Spleen (tissue), 11 donors: ENCODE measurements at regions not wholly inside any gene's neighbourhood (a gene's known extent, or its start where the extent isn't known, plus 50 kb on each side); places are given as distances from the start of the nearest gene placed in this dataset.
"Not testable (repeated sequence)": the region's sequence is repeated elsewhere in the genome, so short reads cannot be mapped to it uniquely, and the experiment has no call there.

Source experiments
- DNase-seq: peaks from one replicate; pipeline ENCODE4 v3.0.0-alpha.2; 2020
- H3K27ac ChIP-seq, 8 donors: fragments of 200-600 bp; sonication (generic) in 7 of 8; 1 replicate in 4 of 8; 2 replicates in 4 of 8; pipeline versions ENCODE4 v1.5.0 to v1.8.0; 2016 to 2021; ENCODE audit warnings: inconsistent platforms in 4 of 8, mild to moderate bottlenecking in 4 of 8, moderate library complexity in 1 of 8
- H3K27me3 ChIP-seq, 7 donors: fragments of 200-600 bp; sonication (generic) in 6 of 7; replicated peaks in 1 of 7; 1 replicate in 4 of 7; 2 replicates in 3 of 7; pipeline versions ENCODE4 v1.5.0 to v1.8.0; 2016 to 2021; ENCODE audit warnings: inconsistent platforms in 3 of 7, mild to moderate bottlenecking in 1 of 7
- H3K36me3 ChIP-seq, 6 donors: fragments of 200-600 bp; sonication (generic) in 5 of 6; 1 replicate in 4 of 6; 2 replicates in 2 of 6; pipeline versions ENCODE4 v1.5.0 to v1.8.0; 2016 to 2021; ENCODE audit warnings: inconsistent platforms in 2 of 6
- H3K4me1 ChIP-seq, 6 donors: fragments of 200-600 bp; sonication (generic) in 5 of 6; 1 replicate in 3 of 6; 2 replicates in 3 of 6; pipeline versions ENCODE4 v1.5.0 to v1.8.0; 2016 to 2021; ENCODE audit warnings: inconsistent platforms in 3 of 6
- H3K4me3 ChIP-seq, 8 donors: fragments of 200-600 bp; sonication (generic) in 7 of 8; 1 replicate in 4 of 8; 2 replicates in 4 of 8; pipeline versions ENCODE4 v1.5.0 to v1.8.0; 2016 to 2021; ENCODE audit warnings: inconsistent platforms in 4 of 8, mild to moderate bottlenecking in 4 of 8, moderate library complexity in 2 of 8
- H3K9me3 ChIP-seq, 8 donors: fragments of 200-600 bp; sonication (generic) in 7 of 8; 1 replicate in 4 of 8; 2 replicates in 4 of 8; pipeline versions ENCODE4 v1.5.0 to v1.8.0; 2016 to 2021; ENCODE audit warnings: inconsistent platforms in 4 of 8
- CTCF ChIP-seq, 11 experiments: fragments of 200-600 bp in 7 of 11; fragments of 450-650 bp in 4 of 11; sonication (generic) in 4 of 11; IDR thresholded peaks in 8 of 11; conservative IDR thresholded peaks in 3 of 11; 1 replicate in 7 of 11; 2 replicates in 4 of 11; pipeline versions ENCODE4 v1.4.0 to v1.8.0; 2016 to 2021; ENCODE audit warnings: antibody characterized with exemption in 11 of 11, inconsistent platforms in 4 of 11, mild to moderate bottlenecking in 1 of 11
- POLR2A ChIP-seq, 3 donors: fragments of 450-650 bp; IDR thresholded peaks; one replicate each; pipeline ENCODE4 v1.5.1; 2017; ENCODE audit warnings: antibody characterized with exemption in 3 of 3, mild to moderate bottlenecking in 1 of 3
- POLR2AphosphoS5 ChIP-seq, 3 donors: sonication (generic); formaldehyde crosslinking; IDR thresholded peaks; one replicate each; pipeline ENCODE4 v1.5.1; 2017; ENCODE audit warnings: antibody characterized with exemption in 3 of 3
- WGBS, 5 donors: extraction: QIAGEN DNeasy Blood & Tissue Kit in 3 of 5; methylation state at CpG; one replicate each; pipeline versions ENCODE4 v1.1.5 to v1.1.7; 2013 to 2018; 5-methylcytosine and 5-hydroxymethylcytosine counted together
- intact Hi-C: fragments of 100-400 bp; cut with DNase I; formaldehyde crosslinking; loops from one replicate; pipeline ENCODE4 v1.15.0; 2023; ENCODE audit warnings: low total_unique reads
- donor health status: healthy with polysubstance abuse.
- donor health status: DM: no; HTN: no; CAD: no; lungs with moderate emphysema.
- donor health status: DM: no; HTN: no; CAD: no.
- donor health status: Bipolar disorder and iron deficiency.
- donor health status: healthy.
- donor health status: DM: no; HTN: no; CAD: no.
- donor health status: DM: yes; HTN: yes; CAD: no.

- H3K27me3 ChIP-seq: no peaks in the 10 kb centered on the region
- no peaks in the 10 kb centered on the region for H3K36me3 ChIP-seq
- H3K9me3 ChIP-seq: peaks cover 0 to 14% (median 5%) of the 10 kb centered on the region in 8 donors
- TF ChIP-seq POLR2A (IDR thresholded peaks at IDR 0.05) (no peak), POLR2AphosphoS5 (IDR thresholded peaks at IDR 0.05) (no peak), CTCF (IDR thresholded peaks at IDR 0.05 in 8 of 11, conservative IDR thresholded peaks at IDR 0.05 in 3 of 11) (no peak)
- DNase-seq: no peak
- no peak overlapping the region for H3K4me3 ChIP-seq
- no peak overlapping the region for H3K27ac ChIP-seq
- intact Hi-C loops: no loop called here
- H3K4me1 ChIP-seq: no peaks in the 10 kb centered on the region
Measured at GRCh38 chr3:167008791-167009190, 371.3 kb downstream of the ZBBX start.

- TF ChIP-seq POLR2A (IDR thresholded peaks at IDR 0.05): no peak
- no peak for TF ChIP-seq CTCF (IDR thresholded peaks at IDR 0.05 in 8 of 11, conservative IDR thresholded peaks at IDR 0.05 in 3 of 11)
- no peak for TF ChIP-seq POLR2AphosphoS5 (IDR thresholded peaks at IDR 0.05)
- Histone ChIP-seq H3K4me3 (no peak overlapping the region), H3K4me1 (no peaks in the 10 kb centered on the region), H3K9me3 (peaks cover 0 to 38% (median 20%) of the 10 kb centered on the region in 8 donors), H3K27me3 (no peaks in the 10 kb centered on the region), H3K36me3 (no peaks in the 10 kb centered on the region), H3K27ac (no peak overlapping the region)
- intact Hi-C loops: no loop called here
- WGBS, 5 donors: 87 to 89% (median 88%) methylated on average over 4 of the region's 4 CpGs
- no peak for DNase-seq
Measured at GRCh38 chr3:167001374-167001773, 378.7 kb downstream of the ZBBX start.

DNA sequence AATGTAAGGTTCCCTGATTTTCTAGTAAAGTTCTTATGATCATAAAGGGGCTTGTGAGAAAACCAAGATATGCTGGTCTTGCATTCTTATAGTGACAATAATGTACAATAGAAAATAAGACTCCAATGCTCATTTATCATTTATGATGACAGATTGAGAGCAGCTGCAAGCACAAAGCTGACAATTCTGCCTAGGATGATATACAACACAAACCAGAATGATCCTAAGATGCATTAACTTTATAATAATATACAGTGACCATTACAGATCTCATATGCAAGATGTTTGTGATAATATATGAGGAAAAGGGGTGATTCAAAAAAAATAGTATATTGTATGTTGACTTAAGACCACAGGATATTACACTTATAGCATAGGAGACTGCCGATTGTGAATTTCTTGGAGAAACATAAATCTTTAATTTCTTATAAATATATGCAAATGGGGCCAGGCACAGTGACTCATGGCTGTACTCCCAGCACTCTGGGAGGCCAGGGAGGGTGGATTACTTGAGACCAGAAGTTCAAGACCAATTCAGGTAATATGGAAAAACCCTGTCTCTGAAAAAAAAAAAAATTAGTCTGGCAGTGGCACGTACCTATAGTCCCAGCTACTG, 387.0 kb downstream of the ZBBX start:
- TF ChIP-seq POLR2AphosphoS5 (IDR thresholded peaks at IDR 0.05) (no peak), POLR2A (IDR thresholded peaks at IDR 0.05) (no peak), CTCF (IDR thresholded peaks at IDR 0.05 in 8 of 11, conservative IDR thresholded peaks at IDR 0.05 in 3 of 11) (no peak)
- intact Hi-C loops: no loop called here

GRCh38 chr3:166986000-166986399, 394.1 kb downstream of the ZBBX start:
- TF ChIP-seq POLR2AphosphoS5 (IDR thresholded peaks at IDR 0.05) (no peak), CTCF (IDR thresholded peaks at IDR 0.05 in 8 of 11, conservative IDR thresholded peaks at IDR 0.05 in 3 of 11) (no peak), POLR2A (IDR thresholded peaks at IDR 0.05) (no peak)
- no peak for DNase-seq
- Histone ChIP-seq H3K27me3 (no peaks in the 10 kb centered on the region), H3K9me3 (no peaks in the 10 kb centered on the region), H3K36me3 (no peaks in the 10 kb centered on the region), H3K27ac (no peak overlapping the region), H3K4me1 (no peaks in the 10 kb centered on the region), H3K4me3 (no peak overlapping the region)
- intact Hi-C loops: no loop called here

More for the DNA sequence above, 387.0 kb downstream of the ZBBX start:
- DNase-seq: no peak
- no peaks in the 10 kb centered on the region for H3K36me3 ChIP-seq
- WGBS, 5 donors: 70 to 81% (median 75%) methylated on average over 2 of the region's 2 CpGs
- H3K9me3 ChIP-seq: no peaks in the 10 kb centered on the region
- no peak overlapping the region for H3K27ac ChIP-seq
- H3K4me3 ChIP-seq: no peak overlapping the region
- no peaks in the 10 kb centered on the region for H3K27me3 ChIP-seq
- no peaks in the 10 kb centered on the region for H3K4me1 ChIP-seq

DNA sequence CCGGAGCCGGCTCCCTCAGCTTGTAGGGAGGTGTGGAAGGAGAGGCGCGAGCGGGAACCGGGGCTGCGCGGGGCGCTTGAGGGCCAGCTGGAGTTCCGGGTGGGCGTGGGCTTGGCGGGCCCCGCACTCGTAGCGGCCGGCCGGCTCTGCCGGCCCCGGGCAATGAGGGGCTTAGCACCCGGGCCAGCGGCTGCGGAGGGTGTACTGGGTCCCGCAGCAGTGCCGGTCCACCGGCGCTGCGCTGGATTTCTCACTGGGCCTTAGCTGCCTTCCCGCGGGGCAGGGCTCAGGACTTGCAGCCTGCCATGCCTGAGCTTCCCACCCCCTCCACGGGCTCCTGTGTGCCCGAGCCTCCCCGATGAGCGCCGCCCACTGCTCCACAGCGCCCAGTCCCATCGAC, 404.3 kb downstream of the ZBBX start:
- WGBS, 5 donors: 92 to 98% (median 95%) methylated on average over 25 to 36 of the region's 36 CpGs
- intact Hi-C loops, DNase-seq, H3K27ac ChIP-seq, H3K27me3 ChIP-seq, H3K36me3 ChIP-seq, H3K4me1 ChIP-seq, H3K4me3 ChIP-seq: not testable (repeated sequence)
- H3K9me3 ChIP-seq: peaks cover 0 to 28% (median 6%) of the 10 kb centered on the region in 8 donors

- peaks cover 0 to 37% (median 12%) of the 10 kb centered on the region in 8 donors for H3K9me3 ChIP-seq
- WGBS, 5 donors: 90 to 95% (median 92%) methylated on average over 8 of the region's 8 CpGs
- H3K36me3 ChIP-seq, intact Hi-C loops, H3K27ac ChIP-seq, DNase-seq, H3K27me3 ChIP-seq, H3K4me1 ChIP-seq, H3K4me3 ChIP-seq: not testable (repeated sequence)
Measured at GRCh38 chr3:166967714-166968113, 412.4 kb downstream of the ZBBX start.
